ENCODE measurements at regions not wholly inside any gene's neighbourhood (a gene's known extent, or its start where the extent isn't known, plus 50 kb on each side); places are given as distances from the start of the nearest gene placed in this dataset.

- TF ChIP-seq MAX (IDR thresholded peaks at IDR 0.05) (no peak), YY1 (IDR thresholded peaks at IDR 0.05; ENCODE audit: low read depth) (no peak), TCF12 (IDR thresholded peaks at IDR 0.05; ENCODE audit: low read depth) (no peak), USF1 (IDR thresholded peaks at IDR 0.05) (no peak), ZBTB7A (IDR thresholded peaks at IDR 0.05; ENCODE audit: low read depth) (no peak), EGR1 (IDR thresholded peaks at IDR 0.05) (no peak), TAF1 (IDR thresholded peaks at IDR 0.05; ENCODE audit: low read depth) (no peak), NFIC (IDR thresholded peaks at IDR 0.05) (no peak), RAD21 (IDR thresholded peaks at IDR 0.05; ENCODE audit: low read depth) (no peak), EP300 (IDR thresholded peaks at IDR 0.05; ENCODE audit: borderline replicate concordance) (no peak)
- TF ChIP-seq, protein P1, sequence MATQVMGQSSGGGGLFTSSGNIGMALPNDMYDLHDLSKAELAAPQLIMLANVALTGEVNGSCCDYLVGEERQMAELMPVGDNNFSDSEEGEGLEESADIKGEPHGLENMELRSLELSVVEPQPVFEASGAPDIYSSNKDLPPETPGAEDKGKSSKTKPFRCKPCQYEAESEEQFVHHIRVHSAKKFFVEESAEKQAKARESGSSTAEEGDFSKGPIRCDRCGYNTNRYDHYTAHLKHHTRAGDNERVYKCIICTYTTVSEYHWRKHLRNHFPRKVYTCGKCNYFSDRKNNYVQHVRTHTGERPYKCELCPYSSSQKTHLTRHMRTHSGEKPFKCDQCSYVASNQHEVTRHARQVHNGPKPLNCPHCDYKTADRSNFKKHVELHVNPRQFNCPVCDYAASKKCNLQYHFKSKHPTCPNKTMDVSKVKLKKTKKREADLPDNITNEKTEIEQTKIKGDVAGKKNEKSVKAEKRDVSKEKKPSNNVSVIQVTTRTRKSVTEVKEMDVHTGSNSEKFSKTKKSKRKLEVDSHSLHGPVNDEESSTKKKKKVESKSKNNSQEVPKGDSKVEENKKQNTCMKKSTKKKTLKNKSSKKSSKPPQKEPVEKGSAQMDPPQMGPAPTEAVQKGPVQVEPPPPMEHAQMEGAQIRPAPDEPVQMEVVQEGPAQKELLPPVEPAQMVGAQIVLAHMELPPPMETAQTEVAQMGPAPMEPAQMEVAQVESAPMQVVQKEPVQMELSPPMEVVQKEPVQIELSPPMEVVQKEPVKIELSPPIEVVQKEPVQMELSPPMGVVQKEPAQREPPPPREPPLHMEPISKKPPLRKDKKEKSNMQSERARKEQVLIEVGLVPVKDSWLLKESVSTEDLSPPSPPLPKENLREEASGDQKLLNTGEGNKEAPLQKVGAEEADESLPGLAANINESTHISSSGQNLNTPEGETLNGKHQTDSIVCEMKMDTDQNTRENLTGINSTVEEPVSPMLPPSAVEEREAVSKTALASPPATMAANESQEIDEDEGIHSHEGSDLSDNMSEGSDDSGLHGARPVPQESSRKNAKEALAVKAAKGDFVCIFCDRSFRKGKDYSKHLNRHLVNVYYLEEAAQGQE (IDR thresholded peaks at IDR 0.05; ENCODE audit: low read depth), result no peak
Measured at GRCh38 chr3:157841029-157841428, 265.2 kb downstream of the SHOX2 start.
